ENCODE measurements at regions not wholly inside any gene's neighbourhood (a gene's known extent, or its start where the extent isn't known, plus 50 kb on each side); places are given as distances from the start of the nearest gene placed in this dataset.

- no peak for DNase-seq (ENCODE audit: low spot score)
- no peak for TF ChIP-seq EZH2phosphoT487 (IDR thresholded peaks at IDR 0.05; ENCODE audit: borderline replicate concordance, low read depth, low read length)
- no peak for TF ChIP-seq CTCF (conservative IDR thresholded peaks at IDR 0.05; ENCODE audit: low read length)
- ChIA-PET CTCF (ENCODE audit: unreplicated experiment) (no interaction called here), POLR2A (no interaction called here)
- no peak overlapping the region for H2AFZ ChIP-seq (ENCODE audit: low read length)
- H3K9me2 ChIP-seq (ENCODE audit: insufficient read depth, low read length): peaks cover 5% of the 10 kb centered on the region
- H3K36me3 ChIP-seq (ENCODE audit: insufficient read depth, low read length): no peaks in the 10 kb centered on the region
- no peak overlapping the region for H3K4me2 ChIP-seq (ENCODE audit: low read length)
- H3K9me3 ChIP-seq (ENCODE audit: low read length): no peaks in the 10 kb centered on the region
- intact Hi-C loops (cut with micrococcal nuclease; ENCODE audit: unreplicated experiment): no loop called here
- H3K79me2 ChIP-seq (ENCODE audit: insufficient read depth, low read depth, low read length): no peaks in the 10 kb centered on the region
- no peaks in the 10 kb centered on the region for H3K4me1 ChIP-seq (ENCODE audit: insufficient read depth, low read length, poor library complexity, severe bottlenecking)
- no peak overlapping the region for H3K4me3 ChIP-seq (ENCODE audit: low read depth, low read length, poor library complexity, severe bottlenecking)
- H4K20me1 ChIP-seq (ENCODE audit: insufficient read depth, low read length): no peaks in the 10 kb centered on the region
- no peak overlapping the region for H3K27ac ChIP-seq (ENCODE audit: low read depth, low read length, poor library complexity, severe bottlenecking)
- no TSS peak for BruUV-seq (replicated peaks)
Observed at GRCh38 chr3:102207151-102207571, 227.7 kb upstream of the ZPLD1 start.

- Histone ChIP-seq H3K9me3 (ENCODE audit: low read length) (no peaks in the 10 kb centered on the region), H3K27ac (ENCODE audit: low read depth, low read length, poor library complexity, severe bottlenecking) (no peak overlapping the region), H3K79me2 (ENCODE audit: insufficient read depth, low read depth, low read length) (no peaks in the 10 kb centered on the region), H3K9me2 (ENCODE audit: insufficient read depth, low read length) (peaks cover 5% of the 10 kb centered on the region), H4K20me1 (ENCODE audit: insufficient read depth, low read length) (no peaks in the 10 kb centered on the region), H3K4me3 (ENCODE audit: low read depth, low read length, poor library complexity, severe bottlenecking) (no peak overlapping the region), H3K4me2 (ENCODE audit: low read length) (no peak overlapping the region), H3K36me3 (ENCODE audit: insufficient read depth, low read length) (no peaks in the 10 kb centered on the region), H2AFZ (ENCODE audit: low read length) (no peak overlapping the region), H3K4me1 (ENCODE audit: insufficient read depth, low read length, poor library complexity, severe bottlenecking) (no peaks in the 10 kb centered on the region)
- no peak for TF ChIP-seq CTCF (conservative IDR thresholded peaks at IDR 0.05; ENCODE audit: low read length)
- TF ChIP-seq EZH2phosphoT487 (IDR thresholded peaks at IDR 0.05; ENCODE audit: borderline replicate concordance, low read depth, low read length): no peak
- ChIA-PET POLR2A (no interaction called here), CTCF (ENCODE audit: unreplicated experiment) (no interaction called here)
- DNase-seq (ENCODE audit: low spot score): no peak
- intact Hi-C loops (cut with micrococcal nuclease; ENCODE audit: unreplicated experiment): no loop called here
- BruUV-seq (replicated peaks): no TSS peak
Observed at GRCh38 chr3:102215166-102215565, 219.6 kb upstream of the ZPLD1 start.

GRCh38 chr3:102223132-102223531, 211.7 kb upstream of the ZPLD1 start:
- intact Hi-C loops (cut with micrococcal nuclease; ENCODE audit: unreplicated experiment): loop anchor here (10.0 kb wide), 2 partner anchors 228 to 648 kb away; partner anchors contain the start of gene PCNP
- Histone ChIP-seq H3K4me2 (ENCODE audit: low read length) (no peak overlapping the region), H3K4me3 (ENCODE audit: low read depth, low read length, poor library complexity, severe bottlenecking) (no peak overlapping the region), H4K20me1 (ENCODE audit: insufficient read depth, low read length) (no peaks in the 10 kb centered on the region), H3K79me2 (ENCODE audit: insufficient read depth, low read depth, low read length) (no peaks in the 10 kb centered on the region), H2AFZ (ENCODE audit: low read length) (0 out of 2 replicates have a peak overlapping the region, but pooled peaks have one; percentile 15), H3K4me1 (ENCODE audit: insufficient read depth, low read length, poor library complexity, severe bottlenecking) (no peaks in the 10 kb centered on the region), H3K27ac (ENCODE audit: low read depth, low read length, poor library complexity, severe bottlenecking) (no peak overlapping the region), H3K9me2 (ENCODE audit: insufficient read depth, low read length) (no peaks in the 10 kb centered on the region), H3K9me3 (ENCODE audit: low read length) (no peaks in the 10 kb centered on the region), H3K36me3 (ENCODE audit: insufficient read depth, low read length) (no peaks in the 10 kb centered on the region)
- ChIA-PET POLR2A (interaction anchor here (0.6 to 1.7 kb wide), 3 partner anchors 21 to 409 kb away, joined by 3 to 5 read pairs (median 4); no protein-coding TSS in a partner anchor), CTCF (ENCODE audit: unreplicated experiment) (interaction anchor here (1.7 kb wide), 1 partner anchor 409 kb away, joined by 3 read pairs; no protein-coding TSS in a partner anchor)
- no TSS peak for BruUV-seq (replicated peaks)
- no peak for DNase-seq (ENCODE audit: low spot score)
- TF ChIP-seq EZH2phosphoT487 (IDR thresholded peaks at IDR 0.05; ENCODE audit: borderline replicate concordance, low read depth, low read length) (no peak), CTCF (conservative IDR thresholded peaks at IDR 0.05; ENCODE audit: low read length) (no peak)
